A673 (cell line): ENCODE measurements at regions not wholly inside any gene's neighbourhood (a gene's known extent, or its start where the extent isn't known, plus 50 kb on each side); places are given as distances from the start of the nearest gene placed in this dataset.

Experiments used
- BruUV-seq: library from RNA; stranded (reverse); fragments of 400-500 nt; replicated peaks from 2 replicates; lab custom pipeline; 2021; lab: Mats Ljungman, UMichigan
- CTCF ChIA-PET: fragments of 300-600 bp; sonication (Branson Sonifier 250); formaldehyde crosslinking; loops from one replicate; lab custom pipeline; 2022; ENCODE audit warnings: antibody characterized with exemption; lab: Charles Lee
- POLR2A ChIA-PET: fragments of 300-600 bp; sonication (Branson Sonifier 250); formaldehyde crosslinking; loops from one replicate; lab custom pipeline; 2022; ENCODE audit warnings: antibody characterized with exemption; ENCODE audit not compliant: low non-redundant PET; lab: Charles Lee
- DNase-seq: peaks from one replicate; pipeline ENCODE4 v3.0.0-alpha.2; 2015; ENCODE audit warnings: low spot score
- H3K27ac ChIP-seq: fragments of 200-600 bp; sonication (generic); 2 replicates; pipeline ENCODE4 v1.5.1; 2016; ENCODE audit warnings: mixed run types, low read depth, mild to moderate bottlenecking, mixed read lengths, antibody characterized with exemption, low read length; ENCODE audit not compliant: poor library complexity, severe bottlenecking
- H3K27me3 ChIP-seq: fragments of 200-600 bp; sonication (generic); replicated peaks from 2 replicates; pipeline ENCODE4 v1.6.1; 2017; ENCODE audit warnings: mixed run types, low read depth, mild to moderate bottlenecking, mixed read lengths, antibody characterized with exemption, low read length; ENCODE audit not compliant: insufficient read depth, poor library complexity
- H3K36me3 ChIP-seq: fragments of 200-600 bp; sonication (generic); 2 replicates; pipeline ENCODE4 v1.6.1; 2016; ENCODE audit warnings: mixed run types, mild to moderate bottlenecking, mixed read lengths, antibody characterized with exemption, low read length; ENCODE audit not compliant: insufficient read depth, poor library complexity, severe bottlenecking
- H3K4me1 ChIP-seq: fragments of 200-600 bp; sonication (generic); 2 replicates; pipeline ENCODE4 v1.6.1; 2017; ENCODE audit warnings: mixed run types, mild to moderate bottlenecking, mixed read lengths, antibody characterized with exemption, low read length; ENCODE audit not compliant: insufficient read depth, poor library complexity, severe bottlenecking
- H3K4me3 ChIP-seq: fragments of 200-600 bp; sonication (generic); 2 replicates; pipeline ENCODE4 v1.5.1; 2016; ENCODE audit warnings: low read depth, mixed run types, mild to moderate bottlenecking, mixed read lengths, low read length; ENCODE audit not compliant: poor library complexity, severe bottlenecking
- H3K9me3 ChIP-seq: fragments of 200-600 bp; sonication (generic); 2 replicates; pipeline ENCODE4 v1.6.1; 2016; ENCODE audit warnings: mixed run types, low read depth, mild to moderate bottlenecking, mixed read lengths, antibody characterized with exemption, low read length; ENCODE audit not compliant: poor library complexity, severe bottlenecking
- EZH2 ChIP-seq: fragments of 200-600 bp; sonication (generic); IDR thresholded peaks from 2 replicates; pipeline ENCODE4 v1.6.1; 2017; ENCODE audit warnings: borderline replicate concordance, low read depth, mild to moderate bottlenecking, mixed read lengths, antibody characterized with exemption, low read length; ENCODE audit not compliant: poor library complexity, severe bottlenecking
- intact Hi-C: fragments of 100-400 bp; cut with micrococcal nuclease; formaldehyde crosslinking; loops from one replicate; pipeline ENCODE4 v1.10.0; 2022; ENCODE audit not compliant: unreplicated experiment
- TF ChIP-seq, protein P1 (sequence below): fragments of 300-800, 200-600 bp; sonication (generic); conservative IDR thresholded peaks from 2 replicates; pipeline ENCODE4 v1.5.1; 2017; ENCODE audit warnings: low read depth, mild to moderate bottlenecking, antibody characterized with exemption, low read length, moderate library complexity, mixed read lengths

DNA sequence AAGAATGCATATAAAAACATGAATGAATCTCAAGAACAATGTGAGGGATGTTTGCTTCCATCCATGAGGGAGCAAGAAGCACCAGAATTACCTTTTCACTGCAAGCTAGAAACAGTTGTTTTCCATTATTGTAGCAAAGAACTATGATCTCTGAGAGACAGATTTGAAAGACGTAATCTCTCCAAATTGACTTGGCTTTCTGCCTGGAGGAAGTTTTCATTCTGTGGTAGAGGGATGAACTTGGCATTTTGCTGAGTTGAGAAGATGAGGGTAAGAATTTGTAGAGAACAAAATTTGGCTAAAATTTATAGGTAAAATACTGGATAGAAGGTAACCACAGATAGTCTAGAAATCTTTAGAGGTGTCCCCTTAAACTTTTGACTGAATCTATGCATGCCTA is 496.8 kb downstream of the TDRD3 start:
- DNase-seq, result peak; percentile 33
- BruUV-seq, result no TSS peak
- Histone ChIP-seq H3K27ac (no peak overlapping the region), H3K36me3 (no peaks in the 10 kb centered on the region), H3K4me1 (no peaks in the 10 kb centered on the region), H3K4me3 (no peak overlapping the region), H3K27me3 (no peaks in the 10 kb centered on the region), H3K9me3 (no peaks in the 10 kb centered on the region)
- ChIA-PET CTCF (no interaction called here), POLR2A (no interaction called here)
- intact Hi-C loops, result no loop called here
- TF ChIP-seq, protein P1, sequence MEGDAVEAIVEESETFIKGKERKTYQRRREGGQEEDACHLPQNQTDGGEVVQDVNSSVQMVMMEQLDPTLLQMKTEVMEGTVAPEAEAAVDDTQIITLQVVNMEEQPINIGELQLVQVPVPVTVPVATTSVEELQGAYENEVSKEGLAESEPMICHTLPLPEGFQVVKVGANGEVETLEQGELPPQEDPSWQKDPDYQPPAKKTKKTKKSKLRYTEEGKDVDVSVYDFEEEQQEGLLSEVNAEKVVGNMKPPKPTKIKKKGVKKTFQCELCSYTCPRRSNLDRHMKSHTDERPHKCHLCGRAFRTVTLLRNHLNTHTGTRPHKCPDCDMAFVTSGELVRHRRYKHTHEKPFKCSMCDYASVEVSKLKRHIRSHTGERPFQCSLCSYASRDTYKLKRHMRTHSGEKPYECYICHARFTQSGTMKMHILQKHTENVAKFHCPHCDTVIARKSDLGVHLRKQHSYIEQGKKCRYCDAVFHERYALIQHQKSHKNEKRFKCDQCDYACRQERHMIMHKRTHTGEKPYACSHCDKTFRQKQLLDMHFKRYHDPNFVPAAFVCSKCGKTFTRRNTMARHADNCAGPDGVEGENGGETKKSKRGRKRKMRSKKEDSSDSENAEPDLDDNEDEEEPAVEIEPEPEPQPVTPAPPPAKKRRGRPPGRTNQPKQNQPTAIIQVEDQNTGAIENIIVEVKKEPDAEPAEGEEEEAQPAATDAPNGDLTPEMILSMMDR, result no peak
- no peak for TF ChIP-seq EZH2

DNA sequence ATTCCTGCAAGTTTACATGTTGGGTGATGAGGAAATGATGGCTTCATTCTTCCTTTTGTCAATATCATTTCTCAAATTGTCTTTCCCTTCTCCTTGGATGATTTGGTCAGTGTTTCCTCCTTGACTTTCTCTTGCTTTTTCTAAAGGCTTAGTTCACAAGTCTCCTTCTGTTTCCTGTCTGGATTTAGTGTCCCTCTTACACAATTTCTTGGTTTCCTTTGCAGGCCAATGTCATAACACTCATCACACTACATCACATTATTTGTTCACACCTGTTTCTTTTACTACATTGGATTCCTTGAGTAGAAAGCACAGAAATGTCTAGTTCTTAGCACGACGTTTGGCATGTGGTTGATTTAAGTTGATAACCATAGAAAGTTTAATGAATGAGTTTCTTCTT is 490.7 kb downstream of the TDRD3 start:
- no peaks in the 10 kb centered on the region for H3K9me3 ChIP-seq

DNA sequence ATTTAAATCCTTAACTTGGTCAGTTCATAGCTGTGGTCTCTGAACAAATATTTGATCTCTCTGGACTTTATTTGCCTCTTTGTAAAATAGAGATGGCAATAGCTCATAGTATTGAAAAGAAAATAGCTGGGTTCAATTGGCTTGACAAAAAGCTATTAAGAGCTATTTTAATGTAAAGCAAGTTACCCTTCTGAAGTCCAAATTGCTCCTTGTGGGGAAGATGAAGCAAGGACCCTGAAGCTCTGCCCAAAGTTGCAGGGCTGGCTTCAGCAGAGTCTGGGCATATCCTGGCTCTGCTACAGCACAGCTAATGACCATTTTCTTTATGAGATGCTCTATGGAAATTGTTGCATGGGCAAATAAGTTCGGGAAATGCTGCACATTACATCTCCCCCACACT is 484.5 kb downstream of the TDRD3 start:
- intact Hi-C loops, result no loop called here
- Histone ChIP-seq H3K4me3 (no peak overlapping the region), H3K27ac (no peak overlapping the region), H3K4me1 (no peaks in the 10 kb centered on the region), H3K36me3 (no peaks in the 10 kb centered on the region), H3K9me3 (no peaks in the 10 kb centered on the region), H3K27me3 (no peaks in the 10 kb centered on the region)
- no peak for DNase-seq
- ChIA-PET POLR2A (no interaction called here), CTCF (no interaction called here)
- BruUV-seq, result no TSS peak
- TF ChIP-seq, protein P1, result no peak
- TF ChIP-seq EZH2, result no peak

More for the DNA sequence above, 490.7 kb downstream of the TDRD3 start:
- ChIA-PET CTCF (no interaction called here), POLR2A (no interaction called here)
- no TSS peak for BruUV-seq
- DNase-seq, result no peak
- Histone ChIP-seq H3K4me3 (no peak overlapping the region), H3K27me3 (no peaks in the 10 kb centered on the region), H3K27ac (no peak overlapping the region), H3K36me3 (no peaks in the 10 kb centered on the region), H3K4me1 (no peaks in the 10 kb centered on the region)
- TF ChIP-seq, protein P1, result no peak
- intact Hi-C loops, result no loop called here
